Epithelial cell of prostate (primary cell): ENCODE measurements at regions not wholly inside any gene's neighbourhood (a gene's known extent, or its start where the extent isn't known, plus 50 kb on each side); places are given as distances from the start of the nearest gene placed in this dataset.

Experiments
- DNase-seq: peaks from one replicate; pipeline ENCODE4 v3.0.0-alpha.2; 2011; ENCODE audit warnings: low read depth, low spot score
- H3K27ac ChIP-seq: fragments of 450-650 bp; 2 replicates; pipeline ENCODE4 v1.5.1; 2017; ENCODE audit warnings: mild to moderate bottlenecking

DNA sequence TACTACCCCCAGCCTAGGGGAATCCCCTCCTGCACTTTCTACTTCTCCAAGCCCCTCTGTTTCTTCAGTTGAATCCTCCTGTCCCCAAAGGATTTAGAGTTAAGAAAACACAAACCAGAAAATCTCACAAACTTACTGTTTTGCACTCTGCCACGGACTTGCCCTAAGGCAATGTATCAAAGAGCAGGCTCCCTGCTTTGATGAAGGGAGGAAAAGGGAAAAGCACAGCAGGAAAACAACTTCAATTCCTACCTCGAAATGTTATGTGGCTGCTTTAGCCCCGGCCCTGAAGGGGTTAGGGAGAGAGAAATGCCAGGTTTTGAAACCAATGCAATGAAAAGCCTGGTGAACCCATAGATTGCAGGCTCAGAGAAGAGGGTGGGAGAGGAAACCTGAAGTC, 254.7 kb downstream of the MAN2A1 start:
- no peak for DNase-seq
- H3K27ac ChIP-seq: no peak overlapping the region

DNA sequence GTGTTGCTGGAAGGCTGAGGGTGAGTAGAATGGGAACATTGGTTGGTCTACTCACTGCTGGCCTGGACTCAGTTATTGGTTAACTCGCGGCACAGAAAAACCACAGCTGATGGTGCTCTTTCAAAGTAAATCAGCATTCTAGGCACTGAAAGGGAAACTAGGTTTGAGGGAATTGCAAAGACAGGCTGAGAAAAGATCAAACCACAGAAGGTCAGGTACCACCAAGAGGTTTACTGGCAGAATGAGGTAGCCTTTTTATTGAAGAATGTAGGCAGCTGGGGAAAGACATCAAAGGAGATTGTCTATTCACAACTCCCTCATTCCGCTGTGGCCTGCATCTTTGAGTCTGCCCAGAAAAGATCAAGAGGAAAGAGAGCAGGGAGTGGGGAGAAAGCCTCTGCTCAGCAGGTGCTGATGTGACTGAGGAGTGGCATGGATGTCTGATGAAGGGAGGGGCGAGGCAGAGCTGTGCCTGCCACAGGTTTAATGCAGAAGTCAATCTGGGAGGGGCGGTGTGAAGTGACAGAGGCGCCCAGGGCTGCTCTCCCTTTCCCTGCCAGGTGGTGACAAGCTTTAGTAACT, 255.5 kb downstream of the MAN2A1 start:
- H3K27ac ChIP-seq: no peak overlapping the region
- no peak for DNase-seq

DNA sequence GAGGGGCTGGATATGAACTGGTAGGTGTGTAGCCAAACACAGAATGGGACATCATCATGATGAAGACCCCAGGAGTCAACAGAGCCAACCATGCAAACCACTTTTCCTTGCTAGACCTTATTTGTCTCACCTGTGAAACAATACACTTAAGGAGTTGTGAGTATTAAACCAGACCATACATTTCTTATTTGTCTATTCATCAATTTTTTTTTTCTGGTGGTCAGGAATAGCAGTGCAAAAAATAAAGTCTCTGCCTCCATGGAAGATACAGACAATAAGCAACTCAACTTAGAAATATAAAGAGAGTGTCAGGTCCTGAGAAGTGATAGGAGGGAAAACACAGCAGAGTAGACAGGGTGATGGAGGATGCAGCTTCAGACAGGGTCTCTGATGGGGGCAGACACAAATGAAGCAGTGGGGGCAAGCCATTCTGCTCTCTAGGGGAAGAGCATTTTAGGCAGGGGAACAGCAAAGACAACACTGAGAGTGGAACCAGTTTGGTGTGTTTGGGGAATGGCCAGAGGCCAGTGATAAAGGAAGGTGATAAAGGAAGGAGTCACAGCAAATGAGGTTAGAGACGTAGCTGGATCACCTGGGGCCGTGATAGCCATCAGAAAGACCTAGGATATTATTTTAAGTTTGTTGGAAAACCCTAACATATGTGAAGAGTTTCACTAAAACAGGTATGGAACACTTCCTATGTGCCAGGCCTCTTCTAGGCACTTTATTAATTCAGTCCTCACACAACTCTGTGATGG, 256.2 kb downstream of the MAN2A1 start:
- no peak for DNase-seq

DNA sequence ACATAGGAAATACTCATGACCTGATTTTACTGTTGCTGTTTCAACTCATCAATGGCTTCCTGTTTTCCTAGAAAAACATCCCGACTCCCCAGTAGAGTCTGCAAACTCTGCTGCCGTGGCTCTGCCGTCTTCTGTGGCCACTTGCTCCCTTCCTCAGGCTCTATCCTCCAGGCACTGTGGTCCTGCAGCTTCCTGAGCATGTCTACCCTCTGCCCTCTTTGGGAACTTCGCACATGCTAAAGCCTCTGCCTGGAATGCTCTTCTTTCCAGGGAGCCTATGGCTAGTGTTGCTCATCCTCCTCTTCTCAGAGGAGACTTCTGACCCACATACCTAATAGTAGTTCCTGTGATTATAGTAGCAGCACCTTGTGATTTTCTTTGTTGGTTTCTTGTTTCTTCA, 256.9 kb downstream of the MAN2A1 start:
- no peak for DNase-seq
- H3K27ac ChIP-seq: no peak overlapping the region

More for the DNA sequence above, 256.2 kb downstream of the MAN2A1 start:
- no peak overlapping the region for H3K27ac ChIP-seq

GRCh38 chr5:109947667-109948066, 257.9 kb downstream of the MAN2A1 start:
- H3K27ac ChIP-seq: no peak overlapping the region
- DNase-seq: no peak

DNA sequence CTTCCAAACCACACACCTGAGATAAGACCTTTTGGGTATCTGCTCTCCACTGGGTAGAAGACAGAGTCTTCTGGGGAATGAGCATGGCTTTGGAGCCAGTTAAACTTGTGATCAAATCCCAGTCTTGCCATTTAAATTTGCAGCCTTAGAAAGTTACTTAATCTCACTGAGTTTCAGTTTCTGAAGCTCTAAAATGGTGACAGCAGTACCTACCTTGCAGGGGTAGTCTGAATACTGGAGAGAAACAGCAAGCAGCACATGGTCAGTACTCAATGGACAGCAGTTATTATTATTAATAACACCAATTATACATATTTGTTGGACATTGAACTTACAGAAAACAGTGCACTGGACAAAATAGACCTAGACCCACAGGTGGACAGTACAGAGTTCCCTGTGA, 260.9 kb downstream of the MAN2A1 start:
- no peak for DNase-seq
- no peak overlapping the region for H3K27ac ChIP-seq

DNA sequence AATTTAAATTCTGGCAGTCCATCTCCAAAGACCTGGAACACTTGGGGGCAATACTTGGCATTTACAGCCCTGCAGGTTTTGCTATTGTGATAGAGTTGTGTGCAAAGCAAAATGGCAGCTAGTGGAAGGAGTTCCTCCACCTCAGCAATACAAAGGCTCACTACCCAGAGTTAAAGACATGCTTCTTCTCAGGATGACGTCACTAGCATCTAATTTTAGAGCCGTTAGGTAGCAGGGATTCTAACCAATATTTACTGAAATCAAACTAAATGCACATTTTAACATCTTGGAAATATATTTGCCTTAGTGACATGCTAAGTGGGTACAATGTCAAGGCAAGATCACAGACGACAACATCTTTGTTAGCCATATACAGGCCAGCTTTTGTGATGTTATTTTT, 261.6 kb downstream of the MAN2A1 start:
- no peak overlapping the region for H3K27ac ChIP-seq

DNA sequence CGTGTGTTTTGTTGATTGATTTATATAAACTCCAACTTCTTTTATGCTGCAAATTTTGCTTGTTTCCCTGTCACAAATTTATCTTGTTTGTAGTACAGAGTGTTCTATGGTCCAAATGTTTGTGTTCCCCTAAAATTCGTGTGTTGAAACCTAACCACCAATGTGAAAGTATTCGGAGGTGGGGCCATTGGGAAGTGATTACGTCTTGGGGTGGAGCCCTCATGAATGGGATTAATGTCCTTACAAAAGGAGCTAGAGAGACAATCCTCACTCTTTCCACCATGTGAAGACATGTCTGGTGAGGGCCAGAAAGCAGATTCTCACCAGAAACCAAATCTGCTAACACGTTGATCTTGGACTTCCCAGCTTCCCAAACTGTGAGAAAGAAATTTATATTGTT, 262.0 kb downstream of the MAN2A1 start:
- no peak for DNase-seq
- no peak overlapping the region for H3K27ac ChIP-seq

More for the DNA sequence above, 261.6 kb downstream of the MAN2A1 start:
- DNase-seq: no peak

- no peak for DNase-seq
- H3K27ac ChIP-seq: no peak overlapping the region
These were observed 264.0 kb downstream of the MAN2A1 start for GRCh38 chr5:109953761-109954160.

GRCh38 chr5:109956884-109957283, 267.2 kb downstream of the MAN2A1 start:
- no peak overlapping the region for H3K27ac ChIP-seq
- no peak for DNase-seq

DNA sequence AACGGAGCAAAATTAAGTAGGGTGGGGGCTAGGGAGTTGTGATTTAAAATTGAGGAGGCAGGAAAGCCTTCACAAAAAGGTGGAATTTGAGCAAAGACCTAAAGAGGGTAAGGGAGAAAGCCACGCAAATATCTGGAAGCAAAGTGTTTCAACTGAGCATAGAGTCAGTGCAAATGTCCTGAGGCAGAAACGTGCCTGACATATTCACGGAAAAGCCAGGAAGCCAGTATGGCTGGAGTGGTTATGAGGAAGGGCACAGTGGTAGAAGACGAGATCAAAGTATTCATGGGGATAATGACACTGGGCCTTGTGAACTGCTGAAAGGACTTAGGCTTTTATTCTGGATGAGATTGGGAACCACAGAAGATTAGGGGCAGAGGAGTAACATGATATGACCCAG, 268.4 kb downstream of the MAN2A1 start:
- no peak overlapping the region for H3K27ac ChIP-seq
- DNase-seq: no peak

DNA sequence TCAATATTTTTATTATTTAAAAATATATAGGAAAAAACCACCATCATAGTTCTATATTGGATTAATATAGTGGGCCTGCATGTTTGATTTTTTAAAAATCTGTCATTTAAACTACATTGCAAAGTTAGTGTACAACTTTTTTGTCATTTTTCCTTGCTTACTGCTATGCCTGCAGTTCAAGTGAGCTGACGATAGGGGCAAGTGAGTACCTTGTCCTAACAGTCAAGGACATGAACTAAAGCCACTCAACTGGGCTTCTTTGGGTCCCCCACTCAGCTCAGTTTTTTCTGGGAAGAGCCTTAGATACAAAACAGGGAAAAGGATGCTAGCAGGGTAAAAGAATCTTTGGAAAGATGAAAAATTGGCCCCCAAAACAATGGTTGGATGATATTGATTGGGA, 269.9 kb downstream of the MAN2A1 start:
- no peak overlapping the region for H3K27ac ChIP-seq
- DNase-seq: no peak

- no peak overlapping the region for H3K27ac ChIP-seq
- no peak for DNase-seq
These were observed 272.0 kb downstream of the MAN2A1 start for GRCh38 chr5:109961751-109962150.

DNA sequence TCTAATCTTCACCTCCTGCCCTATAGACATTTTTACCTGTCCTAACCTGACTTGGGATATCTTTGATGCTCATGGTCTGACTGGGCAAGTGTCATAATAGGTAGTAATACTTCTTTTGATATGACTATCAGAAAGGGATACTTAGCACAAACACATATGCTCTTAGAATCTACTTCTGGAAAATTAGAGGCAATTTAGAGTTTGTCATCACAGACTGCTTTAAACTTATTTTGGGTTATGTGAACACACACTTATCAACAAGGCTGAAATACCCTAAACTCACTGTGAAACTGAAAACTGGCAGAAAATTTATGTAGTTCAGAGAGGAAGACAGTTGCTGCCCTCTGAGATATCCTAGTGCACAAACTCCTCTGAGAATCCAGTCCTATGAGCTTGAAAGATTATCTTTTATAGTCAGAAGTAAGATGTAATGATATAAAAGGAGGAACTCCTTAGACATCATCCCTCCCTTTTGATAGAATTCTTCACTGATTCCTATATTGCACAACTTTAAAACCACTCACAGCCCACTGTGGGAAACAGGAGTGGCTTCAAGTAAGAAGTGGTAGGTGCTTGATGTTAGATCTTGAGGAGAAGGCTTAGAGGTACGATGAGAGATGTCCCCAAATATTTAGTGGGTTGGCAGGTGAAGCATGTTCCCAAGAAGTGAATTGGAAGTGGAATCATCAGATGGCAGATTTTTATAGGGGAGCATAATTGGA, 273.3 kb downstream of the MAN2A1 start:
- H3K27ac ChIP-seq: no peak overlapping the region
- no peak for DNase-seq

GRCh38 chr5:109964136-109964535, 274.4 kb downstream of the MAN2A1 start:
- DNase-seq: no peak
- H3K27ac ChIP-seq: no peak overlapping the region

GRCh38 chr5:109965634-109966033, 275.9 kb downstream of the MAN2A1 start:
- no peak for DNase-seq
- no peak overlapping the region for H3K27ac ChIP-seq

GRCh38 chr5:109971968-109972367, 282.2 kb downstream of the MAN2A1 start:
- DNase-seq: no peak
- no peak overlapping the region for H3K27ac ChIP-seq

GRCh38 chr5:109981979-109982378, 292.3 kb downstream of the MAN2A1 start:
- no peak overlapping the region for H3K27ac ChIP-seq
- no peak for DNase-seq

GRCh38 chr5:109982966-109983534, 293.3 kb downstream of the MAN2A1 start:
- no peak overlapping the region for H3K27ac ChIP-seq
- no peak for DNase-seq

DNA sequence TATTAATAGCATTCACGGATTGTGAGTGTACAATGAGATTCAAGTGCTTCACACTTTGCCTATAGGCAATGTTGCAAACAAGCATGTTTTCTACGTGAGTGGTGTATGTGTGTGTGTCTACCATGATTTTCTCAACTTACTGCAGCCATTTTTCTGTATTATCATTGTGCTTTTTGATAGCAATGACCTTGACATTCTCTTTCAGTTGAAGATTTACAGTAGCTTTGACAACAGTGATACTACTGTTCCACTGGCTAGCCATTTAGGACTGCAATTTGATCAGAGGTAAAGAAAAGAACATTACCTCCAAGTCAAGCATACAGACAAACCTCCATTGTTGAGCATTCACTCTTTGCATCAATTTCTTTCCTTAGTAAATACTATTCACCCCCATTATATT, 297.0 kb downstream of the MAN2A1 start:
- DNase-seq: no peak
- no peak overlapping the region for H3K27ac ChIP-seq

- no peak overlapping the region for H3K27ac ChIP-seq
- DNase-seq: no peak
These were observed 297.6 kb downstream of the MAN2A1 start for GRCh38 chr5:109987355-109987754.
